ENCODE measurements at regions not wholly inside any gene's neighbourhood (a gene's known extent, or its start where the extent isn't known, plus 50 kb on each side); places are given as distances from the start of the nearest gene placed in this dataset.
"Not testable (repeated sequence)": the region's sequence is repeated elsewhere in the genome, so short reads cannot be mapped to it uniquely, and the experiment has no call there.

DNA sequence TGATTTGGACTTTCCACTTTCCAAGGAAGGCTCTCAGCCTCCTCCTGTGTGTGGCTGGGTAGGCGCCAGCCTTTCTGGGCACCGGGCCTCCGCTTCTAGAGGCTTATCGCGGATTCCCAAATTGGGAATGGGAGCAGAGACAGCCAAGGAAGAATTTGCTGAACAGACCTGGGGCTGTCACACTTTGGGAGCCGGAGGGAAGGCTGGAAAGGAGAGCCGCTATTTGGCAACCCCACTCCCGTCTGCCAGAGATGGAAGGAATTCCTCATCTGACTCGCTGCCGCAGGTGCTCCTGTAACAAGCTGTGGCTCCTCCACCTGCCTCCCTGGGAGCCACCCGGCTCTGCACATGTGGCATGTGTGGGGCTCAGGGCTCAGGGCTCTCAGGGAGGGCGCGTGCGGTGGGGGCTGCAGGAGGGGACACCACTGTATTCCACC is 50.8 kb upstream of the ECHDC3 start:
- H3K4me3 Mint-ChIP-seq (ENCODE audit: low read depth): no peak overlapping the region
- H3K9me3 Mint-ChIP-seq: no peaks in the 10 kb centered on the region
- H3K36me3 Mint-ChIP-seq (ENCODE audit: low read depth): no peaks in the 10 kb centered on the region
- peaks cover 26% of the 10 kb centered on the region for H3K27me3 Mint-ChIP-seq (ENCODE audit: low read depth)
- no peaks in the 10 kb centered on the region for H3K4me1 Mint-ChIP-seq (ENCODE audit: low read depth)
- intact Hi-C loops (cut with micrococcal nuclease): no loop called here
- no peak for DNase-seq (ENCODE audit: low spot score)
- no peak overlapping the region for H3K27ac Mint-ChIP-seq

DNA sequence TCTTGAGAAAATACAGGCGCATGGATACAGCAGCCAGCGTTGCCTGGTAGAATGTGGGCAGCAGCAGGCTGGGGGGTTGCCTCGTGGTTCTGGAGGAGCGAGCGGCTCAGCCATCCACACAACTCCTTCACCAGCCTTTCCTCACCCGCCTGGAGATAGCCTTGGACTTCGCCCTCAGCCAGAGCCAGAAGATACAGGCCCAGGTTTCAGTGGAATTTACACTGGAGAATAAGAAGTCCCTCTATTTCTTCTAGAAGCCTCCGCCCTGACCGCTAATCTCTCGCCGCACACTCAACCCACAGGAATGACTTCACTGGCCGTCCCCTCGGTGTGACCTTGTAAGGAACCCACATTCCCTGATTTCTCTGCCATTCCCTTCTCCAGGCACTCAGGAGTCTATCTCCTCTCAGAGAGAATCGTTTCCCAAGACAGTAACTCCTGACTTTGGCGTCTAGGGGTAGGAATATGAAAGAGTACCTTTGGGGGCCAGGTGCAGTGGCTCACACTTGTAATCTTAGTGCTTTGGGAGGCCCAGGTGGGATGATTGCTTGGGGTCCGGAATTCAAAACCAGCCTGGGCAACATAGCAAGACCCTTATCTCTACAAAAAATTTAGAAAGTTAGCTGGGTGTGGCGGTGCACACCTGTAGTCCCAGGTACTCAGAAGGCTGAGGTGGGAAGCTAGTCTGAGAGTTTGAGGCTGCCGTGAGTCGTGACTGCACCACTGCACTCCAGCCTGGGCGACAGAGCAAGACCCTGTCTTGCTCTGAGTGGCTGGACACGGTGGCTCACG is 52.0 kb upstream of the ECHDC3 start:
- no peak for DNase-seq (ENCODE audit: low spot score)
- intact Hi-C loops (cut with micrococcal nuclease): loop anchor here (10.0 kb wide), 1 partner anchor 175 kb away; no protein-coding TSS in a partner anchor
- Mint-ChIP-seq H3K27me3 (ENCODE audit: low read depth) (peaks cover 28% of the 10 kb centered on the region), H3K36me3 (ENCODE audit: low read depth) (no peaks in the 10 kb centered on the region), H3K4me3 (ENCODE audit: low read depth) (no peak overlapping the region), H3K4me1 (ENCODE audit: low read depth) (peaks cover 6% of the 10 kb centered on the region), H3K9me3 (no peaks in the 10 kb centered on the region), H3K27ac (no peak overlapping the region)

DNA sequence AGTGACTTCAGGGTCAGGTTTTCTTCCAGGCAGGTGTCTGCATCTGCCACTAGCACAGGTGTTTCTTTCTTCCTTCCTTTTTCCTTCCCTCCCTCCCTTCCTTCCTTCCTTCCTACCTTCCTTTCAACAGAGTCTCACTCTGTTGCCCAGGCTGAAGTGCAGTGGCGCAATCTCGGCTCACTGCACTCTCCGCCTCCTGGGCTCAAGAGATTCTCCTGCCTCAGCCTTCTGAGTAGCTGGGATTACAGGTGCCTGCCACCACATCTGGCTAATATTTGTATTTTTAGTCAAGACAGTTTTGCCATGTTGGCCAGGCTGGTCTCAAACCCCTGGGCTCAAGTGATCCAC is 53.8 kb upstream of the ECHDC3 start:
- not testable (repeated sequence) for H3K27ac Mint-ChIP-seq; H3K9me3 Mint-ChIP-seq; H3K36me3 Mint-ChIP-seq (ENCODE audit: low read depth); H3K4me3 Mint-ChIP-seq (ENCODE audit: low read depth); DNase-seq (ENCODE audit: low spot score)
- H3K4me1 Mint-ChIP-seq (ENCODE audit: low read depth): peaks cover 21% of the 10 kb centered on the region
- H3K27me3 Mint-ChIP-seq (ENCODE audit: low read depth): peaks cover 33% of the 10 kb centered on the region
- intact Hi-C loops (cut with micrococcal nuclease): loop anchor here (10.0 kb wide), 1 partner anchor 174 kb away; no protein-coding TSS in a partner anchor

DNA sequence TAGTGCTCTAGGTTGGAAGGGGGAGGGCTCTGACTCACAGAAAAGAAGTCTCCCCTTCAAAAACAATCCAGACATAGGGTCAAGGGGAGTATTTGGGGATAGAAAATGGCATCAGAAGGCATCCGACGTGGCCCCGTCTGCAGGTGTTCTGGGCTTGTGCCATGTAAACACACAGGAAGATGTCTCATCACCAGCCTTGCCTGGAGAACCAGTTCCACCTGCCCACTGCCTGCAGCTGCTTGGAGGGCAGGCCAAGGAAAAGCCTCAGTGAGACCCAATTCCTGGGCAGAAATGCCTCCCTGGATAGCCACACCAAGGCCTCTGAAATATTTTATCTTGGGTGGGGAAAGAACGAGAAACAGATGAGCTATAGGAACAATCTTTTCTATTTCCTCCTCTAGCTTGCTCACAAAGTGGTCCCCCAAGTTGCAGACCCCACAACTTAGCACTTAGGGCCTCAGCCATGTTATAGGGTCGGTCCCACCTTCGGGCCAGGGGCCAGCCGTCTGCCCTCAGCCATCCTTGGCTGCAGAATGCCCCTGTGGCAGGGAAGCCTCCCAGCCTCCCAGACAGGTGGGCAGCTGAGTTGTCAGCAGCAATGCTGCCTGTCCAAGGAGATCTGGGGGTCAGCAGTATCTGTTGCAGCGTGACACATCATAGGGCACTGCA is 54.3 kb upstream of the ECHDC3 start:
- Mint-ChIP-seq H3K4me1 (ENCODE audit: low read depth) (peaks cover 21% of the 10 kb centered on the region), H3K4me3 (ENCODE audit: low read depth) (no peak overlapping the region), H3K27ac (no peak overlapping the region), H3K36me3 (ENCODE audit: low read depth) (no peaks in the 10 kb centered on the region), H3K9me3 (no peaks in the 10 kb centered on the region), H3K27me3 (ENCODE audit: low read depth) (peaks cover 33% of the 10 kb centered on the region)
- intact Hi-C loops (cut with micrococcal nuclease): loop anchor here (10.0 kb wide), 1 partner anchor 173 kb away; no protein-coding TSS in a partner anchor
- DNase-seq (ENCODE audit: low spot score): no peak

DNA sequence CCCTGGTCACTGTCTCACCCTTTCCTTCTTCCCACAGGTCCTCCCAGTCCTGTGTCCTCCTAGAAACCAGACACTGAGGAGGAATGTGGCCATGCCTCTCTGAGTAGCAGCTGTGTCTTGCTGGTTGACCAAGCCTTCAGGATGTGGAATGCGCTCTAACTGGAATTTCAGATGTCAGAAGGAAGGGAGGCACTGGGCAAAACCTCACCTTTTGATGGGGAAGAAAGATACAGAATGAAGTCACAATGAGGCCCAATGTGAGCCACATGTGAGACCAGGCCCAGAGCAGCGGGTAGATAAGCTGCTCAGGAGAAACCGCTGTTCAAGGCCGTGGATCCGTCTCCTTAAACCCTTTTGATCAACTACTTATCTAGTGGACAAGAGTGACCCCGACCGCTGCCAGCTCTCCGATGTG is 54.8 kb upstream of the ECHDC3 start:
- Mint-ChIP-seq H3K27me3 (ENCODE audit: low read depth) (peaks cover 38% of the 10 kb centered on the region), H3K27ac (no peak overlapping the region), H3K4me1 (ENCODE audit: low read depth) (peaks cover 21% of the 10 kb centered on the region), H3K4me3 (ENCODE audit: low read depth) (no peak overlapping the region), H3K9me3 (no peaks in the 10 kb centered on the region), H3K36me3 (ENCODE audit: low read depth) (no peaks in the 10 kb centered on the region)
- intact Hi-C loops (cut with micrococcal nuclease): loop anchor here (10.0 kb wide), 1 partner anchor 173 kb away; no protein-coding TSS in a partner anchor
- no peak for DNase-seq (ENCODE audit: low spot score)

DNA sequence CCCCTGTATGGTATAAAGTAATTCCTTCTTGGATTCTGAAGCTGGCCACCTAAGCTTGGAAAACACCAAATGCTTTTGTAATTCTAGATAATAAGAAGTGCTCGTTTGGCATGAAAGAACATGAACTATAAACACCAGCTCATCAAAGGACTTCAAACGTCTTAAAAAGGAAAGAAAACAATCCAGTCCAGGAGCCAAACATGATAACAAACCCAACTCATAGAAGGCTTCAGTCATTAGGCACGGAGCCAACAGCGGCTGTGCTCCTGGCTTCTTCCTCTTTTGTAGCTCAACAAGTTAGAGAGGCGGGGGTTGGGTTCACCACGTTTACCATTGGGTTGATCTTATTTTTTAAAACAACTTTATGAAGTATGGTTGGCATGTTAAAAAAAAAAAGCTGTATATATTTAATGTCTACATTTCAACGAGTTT is 56.4 kb upstream of the ECHDC3 start:
- Mint-ChIP-seq H3K4me3 (ENCODE audit: low read depth) (peak overlapping the region; percentile 51), H3K27ac (no peak overlapping the region), H3K4me1 (ENCODE audit: low read depth) (peaks cover 21% of the 10 kb centered on the region), H3K9me3 (no peaks in the 10 kb centered on the region), H3K27me3 (ENCODE audit: low read depth) (peaks cover 46% of the 10 kb centered on the region), H3K36me3 (ENCODE audit: low read depth) (no peaks in the 10 kb centered on the region)
- DNase-seq (ENCODE audit: low spot score): no peak
- intact Hi-C loops (cut with micrococcal nuclease): loop anchor here (10.0 kb wide), 1 partner anchor 171 kb away; no protein-coding TSS in a partner anchor

DNA sequence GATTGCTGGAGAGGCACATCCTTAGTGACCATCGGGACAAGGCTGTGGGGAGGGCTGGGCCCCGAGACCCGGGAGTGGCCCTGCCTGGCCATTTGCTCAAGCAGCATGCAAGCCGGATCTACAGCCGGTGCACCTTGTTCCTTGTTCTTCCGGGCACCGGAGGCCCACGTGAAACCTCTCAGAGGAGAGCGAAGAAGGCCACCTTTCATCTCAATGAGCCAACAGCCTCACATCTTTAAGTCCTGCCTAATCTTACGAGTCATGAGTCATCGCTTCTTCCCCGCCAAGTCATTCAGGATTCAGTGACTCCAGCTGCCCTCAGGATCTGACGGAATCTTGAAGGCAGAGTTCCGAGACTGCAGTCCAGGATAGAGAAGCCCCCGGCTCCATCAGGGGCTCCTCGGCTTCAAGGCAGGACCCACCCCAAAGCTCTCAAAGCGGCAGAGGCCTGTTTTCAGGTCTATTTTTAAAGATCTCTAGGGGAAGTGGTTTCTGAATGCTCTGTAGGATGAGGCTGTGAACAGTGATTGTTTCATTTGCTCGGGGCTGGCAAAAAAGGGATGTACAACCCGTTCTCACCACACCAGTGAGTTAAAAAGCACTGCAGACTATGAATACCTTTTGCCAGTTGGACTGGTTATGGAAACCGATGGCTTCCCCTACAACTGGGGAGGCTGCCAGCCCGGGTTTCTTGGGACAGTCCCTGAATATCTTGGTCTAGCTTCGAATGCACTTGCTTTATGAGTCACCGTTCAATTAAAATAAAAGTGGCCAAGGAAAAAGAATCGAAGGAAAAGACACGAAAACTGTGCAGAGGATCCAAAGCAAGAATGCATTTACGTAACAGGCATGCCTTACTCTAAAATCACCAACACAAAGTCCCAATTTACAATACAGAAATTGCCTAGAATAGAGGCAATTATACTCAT is 57.2 kb upstream of the ECHDC3 start:
- H3K4me3 Mint-ChIP-seq (ENCODE audit: low read depth): peak overlapping the region; percentile 48
- peaks cover 21% of the 10 kb centered on the region for H3K4me1 Mint-ChIP-seq (ENCODE audit: low read depth)
- peaks cover 49% of the 10 kb centered on the region for H3K27me3 Mint-ChIP-seq (ENCODE audit: low read depth)
- H3K27ac Mint-ChIP-seq: peak overlapping the region; percentile 54
- peak; percentile 48 for DNase-seq (ENCODE audit: low spot score)
- intact Hi-C loops (cut with micrococcal nuclease): loop anchor here (10.0 kb wide), 1 partner anchor 170 kb away; no protein-coding TSS in a partner anchor
- no peaks in the 10 kb centered on the region for H3K36me3 Mint-ChIP-seq (ENCODE audit: low read depth)
- H3K9me3 Mint-ChIP-seq: no peaks in the 10 kb centered on the region

DNA sequence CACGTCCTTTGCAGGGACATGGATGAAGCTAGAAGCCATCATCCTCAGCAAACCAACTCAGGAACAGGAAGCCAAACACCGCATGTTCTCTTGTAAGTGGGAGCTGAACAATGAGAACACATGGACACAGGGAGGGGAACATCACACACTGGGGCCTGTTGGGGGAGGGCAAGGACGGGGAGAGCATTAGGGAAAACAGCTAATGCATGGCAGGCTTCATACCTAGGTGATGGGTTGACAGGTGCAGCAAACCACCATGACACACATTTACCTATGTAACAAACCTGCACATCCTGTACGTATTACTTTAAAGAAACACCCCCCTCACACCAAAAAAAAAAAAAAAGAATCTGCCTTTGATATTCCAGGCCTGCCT is 57.9 kb upstream of the ECHDC3 start:
- intact Hi-C loops (cut with micrococcal nuclease): loop anchor here (10.0 kb wide), 1 partner anchor 170 kb away; no protein-coding TSS in a partner anchor
- DNase-seq (ENCODE audit: low spot score): not testable (repeated sequence)

DNA sequence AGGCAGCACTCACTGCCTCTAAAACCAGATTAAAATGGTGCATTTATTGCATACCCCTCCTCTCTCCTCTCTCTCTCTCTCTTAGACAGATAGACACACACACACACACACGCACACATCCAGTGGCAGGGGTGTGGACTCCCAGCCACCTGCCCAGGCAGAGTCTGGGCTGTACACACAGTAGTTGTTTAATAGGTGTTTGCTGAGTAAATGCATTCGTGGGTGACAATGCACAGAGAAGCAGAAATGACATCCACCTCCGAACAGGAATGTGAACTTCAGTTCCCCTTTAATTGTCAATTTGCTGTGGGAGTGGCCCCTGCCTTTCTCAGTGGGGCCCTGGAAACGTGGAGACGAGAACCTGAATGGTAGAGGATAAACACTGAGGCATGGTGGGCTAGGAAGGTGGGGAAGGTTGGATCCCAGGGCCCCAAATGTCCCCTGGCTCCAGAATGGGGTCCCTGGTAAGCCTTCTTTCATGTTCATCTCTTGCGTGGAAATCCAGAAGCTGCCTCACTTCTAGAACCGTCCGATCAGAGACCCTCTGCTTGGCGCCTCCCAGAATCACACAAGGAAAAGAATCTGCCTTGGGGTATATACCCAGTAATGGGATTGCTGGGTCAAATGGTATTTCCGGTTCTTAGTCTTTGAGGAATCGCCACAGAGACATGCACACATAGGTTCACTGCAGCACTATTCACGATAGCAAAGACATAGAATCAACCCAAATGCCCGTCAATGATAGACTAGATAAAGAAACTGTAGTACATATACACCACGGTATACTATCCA is 58.5 kb upstream of the ECHDC3 start:
- peaks cover 21% of the 10 kb centered on the region for H3K4me1 Mint-ChIP-seq (ENCODE audit: low read depth)
- intact Hi-C loops (cut with micrococcal nuclease): loop anchor here (10.0 kb wide), 1 partner anchor 169 kb away; no protein-coding TSS in a partner anchor
- H3K4me3 Mint-ChIP-seq (ENCODE audit: low read depth): peak overlapping the region; percentile 14
- H3K36me3 Mint-ChIP-seq (ENCODE audit: low read depth): no peaks in the 10 kb centered on the region
- peaks cover 46% of the 10 kb centered on the region for H3K27me3 Mint-ChIP-seq (ENCODE audit: low read depth)
- H3K9me3 Mint-ChIP-seq: no peaks in the 10 kb centered on the region
- no peak for DNase-seq (ENCODE audit: low spot score)
- no peak overlapping the region for H3K27ac Mint-ChIP-seq

More for the DNA sequence above, 57.9 kb upstream of the ECHDC3 start:
- H3K36me3 Mint-ChIP-seq (ENCODE audit: low read depth); H3K9me3 Mint-ChIP-seq; H3K27ac Mint-ChIP-seq: not testable (repeated sequence)
- peak overlapping the region; percentile 30 for H3K4me3 Mint-ChIP-seq (ENCODE audit: low read depth)
- H3K27me3 Mint-ChIP-seq (ENCODE audit: low read depth): peaks cover 51% of the 10 kb centered on the region
- H3K4me1 Mint-ChIP-seq (ENCODE audit: low read depth): peaks cover 21% of the 10 kb centered on the region

DNA sequence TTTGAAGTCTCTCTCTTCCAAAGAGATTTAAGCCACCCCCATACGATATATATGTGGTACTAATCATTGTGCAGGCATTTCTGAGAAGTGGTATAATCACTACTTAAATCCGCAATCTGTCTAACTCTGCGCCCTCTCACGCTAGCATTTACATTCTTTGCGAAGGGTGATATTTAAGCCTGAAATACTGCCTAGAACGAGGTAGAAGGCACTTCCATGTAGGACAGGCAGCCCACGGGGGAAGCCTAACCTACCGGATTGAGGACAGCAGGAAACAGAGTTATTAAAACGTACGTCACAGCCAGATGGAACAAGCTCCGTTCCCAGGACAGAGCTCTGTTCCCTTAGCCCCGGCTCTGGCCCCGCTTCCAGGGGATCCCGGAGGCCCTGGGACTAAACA is 59.3 kb upstream of the ECHDC3 start:
- Mint-ChIP-seq H3K27ac (no peak overlapping the region), H3K4me3 (ENCODE audit: low read depth) (no peak overlapping the region), H3K27me3 (ENCODE audit: low read depth) (peaks cover 42% of the 10 kb centered on the region), H3K36me3 (ENCODE audit: low read depth) (no peaks in the 10 kb centered on the region), H3K4me1 (ENCODE audit: low read depth) (peaks cover 21% of the 10 kb centered on the region), H3K9me3 (no peaks in the 10 kb centered on the region)
- intact Hi-C loops (cut with micrococcal nuclease): loop anchor here (10.0 kb wide), 1 partner anchor 168 kb away; no protein-coding TSS in a partner anchor
- no peak for DNase-seq (ENCODE audit: low spot score)

DNA sequence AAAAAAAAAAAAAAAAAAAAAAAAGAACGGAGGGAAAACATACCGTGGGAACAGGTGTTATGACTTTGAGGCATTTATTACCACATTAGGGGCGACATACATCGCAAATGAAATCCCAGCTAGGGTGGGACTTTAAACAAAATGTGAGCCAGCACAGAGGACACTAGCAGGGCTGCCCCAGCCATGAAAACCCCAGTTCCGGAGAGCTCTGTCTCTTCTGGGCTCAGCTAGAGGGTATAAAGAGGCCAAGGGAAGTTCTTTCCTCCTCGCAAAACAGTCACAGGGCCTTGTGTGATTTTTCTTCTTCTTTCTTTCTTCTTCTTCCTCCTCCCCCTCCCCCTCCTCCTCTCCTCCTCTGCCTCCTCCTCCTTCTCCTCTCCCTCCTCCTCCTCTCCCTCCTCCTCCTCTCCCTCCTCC is 59.9 kb upstream of the ECHDC3 start:
- DNase-seq (ENCODE audit: low spot score): no peak
- H3K4me1 Mint-ChIP-seq (ENCODE audit: low read depth): peaks cover 21% of the 10 kb centered on the region
- H3K27ac Mint-ChIP-seq: no peak overlapping the region
- no peaks in the 10 kb centered on the region for H3K36me3 Mint-ChIP-seq (ENCODE audit: low read depth)
- peaks cover 42% of the 10 kb centered on the region for H3K27me3 Mint-ChIP-seq (ENCODE audit: low read depth)
- H3K4me3 Mint-ChIP-seq (ENCODE audit: low read depth): no peak overlapping the region
- intact Hi-C loops (cut with micrococcal nuclease): loop anchor here (10.0 kb wide), 1 partner anchor 167 kb away; no protein-coding TSS in a partner anchor
- no peaks in the 10 kb centered on the region for H3K9me3 Mint-ChIP-seq

Data from activated T-helper 2 cell treated with anti-CD3 and anti-CD28 coated beads, Interferon-gamma antibody, Interleukin-2, Interleukin-4, amounts not matched to agents 10 μg/mL and 5 μg/mL and 100 μg/mL, durations not matched to agents 14 hours and 24 hours and 36 hours (primary cell).